ENCODE measurements at regions not wholly inside any gene's neighbourhood (a gene's known extent, or its start where the extent isn't known, plus 50 kb on each side); places are given as distances from the start of the nearest gene placed in this dataset.

- TF ChIP-seq CTCF (IDR thresholded peaks at IDR 0.05) (no peak), POLR2A (IDR thresholded peaks at IDR 0.05) (no peak)
These were observed 245.2 kb upstream of the NFE2L3 start for GRCh38 chr7:25906760-25907159.

Data from adrenal gland (tissue), 5 donors.